ENCODE measurements at regions not wholly inside any gene's neighbourhood (a gene's known extent, or its start where the extent isn't known, plus 50 kb on each side); places are given as distances from the start of the nearest gene placed in this dataset.

DNA sequence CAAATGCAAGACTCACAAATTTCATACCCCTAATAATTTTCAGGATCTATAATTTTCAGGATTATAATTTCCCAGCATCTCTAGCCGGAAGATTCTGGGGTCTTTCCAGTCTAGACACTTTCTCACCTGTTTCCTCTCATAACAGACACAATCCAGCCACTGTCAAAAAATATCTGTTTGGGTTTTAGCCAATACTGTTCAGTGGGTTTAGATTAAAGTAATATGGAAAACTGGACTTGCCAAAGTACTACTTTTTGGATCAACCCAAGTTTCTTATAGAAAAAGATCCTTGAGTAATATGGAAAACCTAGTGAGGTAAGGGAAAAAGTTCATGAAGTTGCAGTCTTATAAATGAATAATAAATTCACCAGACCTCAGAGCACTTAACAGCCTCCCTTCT is 62.1 kb upstream of the NEBL start:
- DNase-seq = no peak

DNA sequence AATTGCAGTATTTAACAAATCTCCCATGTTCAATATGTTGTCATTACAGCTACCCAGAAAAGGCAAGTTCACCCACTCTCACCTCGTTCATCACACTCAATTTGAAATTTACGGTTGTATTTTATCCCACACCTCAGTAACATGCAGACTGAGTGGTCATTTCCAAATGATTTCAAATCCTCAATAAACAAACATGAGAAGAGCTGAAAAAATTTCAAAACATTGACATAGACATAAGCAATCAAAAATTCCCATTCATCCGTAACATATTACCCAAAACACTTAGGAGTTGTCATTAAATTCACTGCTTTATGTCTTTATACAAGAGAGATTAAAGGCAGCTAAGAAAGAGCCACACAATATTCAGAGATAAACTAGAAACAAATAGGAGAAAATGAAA is 61.7 kb upstream of the NEBL start:
- DNase-seq = no peak

GRCh38 chr10:20958225-20958624 is 61.1 kb upstream of the NEBL start:
- no peak for DNase-seq

- DNase-seq = no peak
Observed at GRCh38 chr10:20957744-20958143, 60.6 kb upstream of the NEBL start.

- DNase-seq = no peak
Observed at GRCh38 chr10:20956843-20957242, 59.7 kb upstream of the NEBL start.

GRCh38 chr10:20955355-20955893 is 58.3 kb upstream of the NEBL start:
- no peak for DNase-seq

GRCh38 chr10:20954519-20954918 is 57.4 kb upstream of the NEBL start:
- DNase-seq = no peak

DNA sequence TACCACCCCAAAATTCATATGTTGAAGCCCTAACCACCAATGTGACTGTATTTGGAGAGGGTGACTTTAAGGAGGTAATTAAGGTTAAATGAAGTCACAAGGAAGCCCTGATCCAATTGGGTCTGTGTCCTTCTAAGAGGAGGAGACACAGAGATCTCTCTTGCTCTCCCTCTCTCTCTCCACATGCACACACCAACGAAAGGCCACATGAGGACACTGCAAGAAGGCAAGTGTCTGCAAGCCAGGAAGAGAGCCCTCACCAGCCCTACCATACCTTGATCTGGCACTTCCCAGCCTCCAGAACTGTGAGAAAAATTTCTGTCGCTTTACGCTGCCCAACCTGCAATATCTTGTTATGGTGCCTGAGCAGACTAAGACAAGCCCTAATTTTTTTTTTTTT is 56.0 kb upstream of the NEBL start:
- DNase-seq = no peak

- no peak for DNase-seq
Observed at GRCh38 chr10:20949967-20950366, 52.9 kb upstream of the NEBL start.

DNA sequence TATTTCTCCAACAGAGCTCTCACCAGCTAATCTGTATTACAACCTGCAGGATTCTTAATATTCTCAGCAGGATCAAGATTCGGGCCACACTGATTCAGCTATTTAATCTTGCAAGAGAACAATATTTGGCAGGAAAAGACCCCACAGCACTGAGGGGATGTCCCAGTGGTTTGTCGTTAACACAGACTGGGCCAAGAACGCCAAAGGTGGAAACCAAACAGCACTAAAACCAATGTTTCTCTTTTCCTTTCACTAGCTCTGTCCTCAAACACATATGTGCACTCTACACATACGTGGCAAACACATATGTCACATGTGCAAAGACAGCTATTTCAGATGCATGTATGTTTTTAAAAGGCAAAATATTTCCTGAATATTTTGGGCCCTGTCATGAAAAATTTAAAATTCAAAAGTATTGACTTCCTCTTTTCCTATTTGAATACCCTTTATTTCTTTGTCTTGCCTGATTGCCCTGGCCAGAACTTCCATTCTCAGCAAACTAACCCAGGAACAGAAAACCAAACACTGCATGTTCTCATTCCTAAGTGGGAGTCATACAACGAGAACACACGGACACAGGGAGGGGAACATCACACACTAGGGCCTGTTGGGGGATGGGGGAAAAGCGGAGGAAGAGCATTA is 51.7 kb upstream of the NEBL start:
- DNase-seq = no peak
